MCF 10A (cell line): ENCODE measurements at regions not wholly inside any gene's neighbourhood (a gene's known extent, or its start where the extent isn't known, plus 50 kb on each side); places are given as distances from the start of the nearest gene placed in this dataset.

Experiments used
- BruUV-seq: library from RNA; stranded (reverse); fragments of 400-500 nt; replicated peaks from 2 replicates; lab custom pipeline; 2021; lab: Mats Ljungman, UMichigan
- CTCF ChIA-PET: fragments of 300-600 bp; sonication (Branson Sonifier 250); formaldehyde crosslinking; extraction: SDS; loops from one replicate; lab custom pipeline; 2021; ENCODE audit warnings: antibody characterized with exemption, inconsistent platforms; lab: Yijun Ruan, JAX
- POLR2A ChIA-PET: fragments of 300-600, 350-650 bp; sonication (Branson Sonifier 250); formaldehyde crosslinking; extraction: SDS; loops from one replicate; lab custom pipeline; 2020; ENCODE audit warnings: antibody characterized with exemption, inconsistent platforms; lab: Yijun Ruan, JAX
- DNase-seq: peaks from one replicate; pipeline ENCODE4 v3.0.0-alpha.2; 2018; ENCODE audit not compliant: unreplicated experiment
- H3K27ac Mint-ChIP-seq: one replicate; pipeline ENCODE4 v1.8.0; 2022; ENCODE audit warnings: mild to moderate bottlenecking, low read depth, mixed read lengths; ENCODE audit not compliant: unreplicated experiment
- H3K27me3 Mint-ChIP-seq: one replicate; pipeline ENCODE4 v1.8.0; 2022; ENCODE audit warnings: mixed read lengths; ENCODE audit not compliant: insufficient read depth, unreplicated experiment
- H3K36me3 Mint-ChIP-seq: one replicate; pipeline ENCODE4 v1.8.0; 2022; ENCODE audit warnings: mild to moderate bottlenecking, moderate library complexity, mixed read lengths; ENCODE audit not compliant: insufficient read depth, unreplicated experiment
- H3K4me1 Mint-ChIP-seq: one replicate; pipeline ENCODE4 v1.8.0; 2022; ENCODE audit warnings: mixed read lengths; ENCODE audit not compliant: insufficient read depth, unreplicated experiment
- H3K4me3 Mint-ChIP-seq: one replicate; pipeline ENCODE4 v1.8.0; 2022; ENCODE audit warnings: mild to moderate bottlenecking, moderate library complexity, mixed read lengths; ENCODE audit not compliant: unreplicated experiment
- H3K9me3 Mint-ChIP-seq: one replicate; pipeline ENCODE4 v1.8.0; 2022; ENCODE audit warnings: mixed read lengths; ENCODE audit not compliant: unreplicated experiment
- CTCF ChIP-seq: fragments of 200-600 bp; IDR thresholded peaks from one replicate; pipeline ENCODE4 v1.8.0; 2022; ENCODE audit warnings: antibody characterized with exemption, mild to moderate bottlenecking; ENCODE audit not compliant: unreplicated experiment
- intact Hi-C: fragments of 100-400 bp; cut with micrococcal nuclease; formaldehyde crosslinking; loops from 2 replicates; pipeline ENCODE4 v1.14.1; 2022

- TF ChIP-seq CTCF: no peak
- no TSS peak for BruUV-seq
- intact Hi-C loops: no loop called here
- POLR2A ChIA-PET: no interaction called here
- Mint-ChIP-seq H3K27me3 (peaks cover 28% of the 10 kb centered on the region), H3K9me3 (no peaks in the 10 kb centered on the region), H3K36me3 (no peaks in the 10 kb centered on the region), H3K4me1 (no peaks in the 10 kb centered on the region), H3K27ac (no peak overlapping the region), H3K4me3 (no peak overlapping the region)
- DNase-seq: no peak
- CTCF ChIA-PET: no interaction called here
Measured at GRCh38 chr6:94213226-94213625, 793.9 kb upstream of the EPHA7 start.

GRCh38 chr6:94196891-94197290 is 777.5 kb upstream of the EPHA7 start:
- peaks cover 15% of the 10 kb centered on the region for H3K27me3 Mint-ChIP-seq
- POLR2A ChIA-PET: no interaction called here
- intact Hi-C loops: no loop called here
- no peak for TF ChIP-seq CTCF
- no TSS peak for BruUV-seq
- no peak overlapping the region for H3K4me3 Mint-ChIP-seq
- no peaks in the 10 kb centered on the region for H3K9me3 Mint-ChIP-seq
- no peak for DNase-seq
- H3K36me3 Mint-ChIP-seq: no peaks in the 10 kb centered on the region
- H3K4me1 Mint-ChIP-seq: no peaks in the 10 kb centered on the region
- no peak overlapping the region for H3K27ac Mint-ChIP-seq
- CTCF ChIA-PET: interaction anchor here (0.6 to 0.9 kb wide), 3 partner anchors 18 to 313 kb away, joined by 3 read pairs; no protein-coding TSS in a partner anchor

- no peaks in the 10 kb centered on the region for H3K36me3 Mint-ChIP-seq
- peaks cover under 1% of the 10 kb centered on the region for H3K27me3 Mint-ChIP-seq
- no peak overlapping the region for H3K27ac Mint-ChIP-seq
- POLR2A ChIA-PET: interaction anchor here (0.6 kb wide), 1 partner anchor 105 kb away, joined by 3 read pairs; no protein-coding TSS in a partner anchor
- CTCF ChIA-PET: no interaction called here
- TF ChIP-seq CTCF: no peak
- no TSS peak for BruUV-seq
- H3K4me3 Mint-ChIP-seq: no peak overlapping the region
- no peaks in the 10 kb centered on the region for H3K4me1 Mint-ChIP-seq
- no peak for DNase-seq
- intact Hi-C loops: no loop called here
- peaks cover 7% of the 10 kb centered on the region for H3K9me3 Mint-ChIP-seq
Measured at GRCh38 chr6:94190030-94190429, 770.7 kb upstream of the EPHA7 start.

- no peak for TF ChIP-seq CTCF
Measured at GRCh38 chr6:94184666-94185464, 765.5 kb upstream of the EPHA7 start.

More at GRCh38 chr6:94184666-94185464, 765.5 kb upstream of the EPHA7 start:
- Mint-ChIP-seq H3K27me3 (peaks cover 26% of the 10 kb centered on the region), H3K27ac (no peak overlapping the region), H3K36me3 (no peaks in the 10 kb centered on the region), H3K4me3 (no peak overlapping the region), H3K9me3 (peaks cover 7% of the 10 kb centered on the region), H3K4me1 (no peaks in the 10 kb centered on the region)
- ChIA-PET CTCF (interaction anchor here (0.6 kb wide), 1 partner anchor 47 kb away, joined by 4 read pairs; no protein-coding TSS in a partner anchor), POLR2A (no interaction called here)
- no TSS peak for BruUV-seq
- intact Hi-C loops: no loop called here
- no peak for DNase-seq
